ENCODE measurements at regions not wholly inside any gene's neighbourhood (a gene's known extent, or its start where the extent isn't known, plus 50 kb on each side); places are given as distances from the start of the nearest gene placed in this dataset.

DNA sequence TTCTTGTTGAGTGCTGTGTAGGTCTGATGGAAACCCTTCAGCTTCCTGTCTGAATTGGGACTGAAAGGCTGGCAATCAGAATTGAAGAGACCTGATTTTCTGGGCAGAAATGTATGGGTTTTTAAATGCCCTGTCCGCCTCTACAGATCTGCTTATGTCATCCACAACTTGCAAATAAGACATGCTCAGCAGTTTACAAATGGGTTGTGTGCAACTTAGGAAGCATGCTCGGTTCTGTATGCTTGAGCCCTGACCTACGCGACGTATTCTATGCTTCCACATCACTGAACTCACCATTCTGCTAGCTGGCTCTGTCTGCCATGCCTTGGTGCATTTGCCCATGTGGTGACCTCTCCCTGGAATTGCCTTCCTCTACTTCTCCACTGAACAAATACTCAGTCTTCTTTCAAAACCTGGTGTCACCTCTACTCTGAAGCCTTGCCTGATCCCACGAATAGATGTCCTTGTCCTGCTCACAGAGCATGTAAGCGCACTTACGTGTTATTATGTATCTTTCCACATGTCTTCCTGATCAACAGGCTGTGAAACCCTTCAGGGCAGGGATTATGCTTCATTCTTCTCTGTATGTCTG is 194.2 kb downstream of the ERCC6L2 start:
- TF ChIP-seq EZH2 (IDR thresholded peaks at IDR 0.05) (no peak), CTCF (IDR thresholded peaks at IDR 0.05) (no peak), EZH2phosphoT487 (IDR thresholded peaks at IDR 0.05) (no peak)
